PC-3 (cell line): ENCODE measurements at regions not wholly inside any gene's neighbourhood (a gene's known extent, or its start where the extent isn't known, plus 50 kb on each side); places are given as distances from the start of the nearest gene placed in this dataset.

Source experiments
- ATAC-seq: fragments of 200-7000 bp; cut with Tn5 transposase; 2 replicates; pipeline ENCODE4 v1.9.1; 2020; ENCODE audit warnings: mild to moderate bottlenecking, moderate library complexity
- BruUV-seq: library from RNA; stranded (reverse); fragments of 400-500 nt; replicated peaks from 2 replicates; lab custom pipeline; 2021; lab: Mats Ljungman, UMichigan
- CTCF ChIA-PET: fragments of 300-600 bp; sonication (Branson Sonifier 250); formaldehyde crosslinking; loops from one replicate; lab custom pipeline; 2022; ENCODE audit warnings: antibody characterized with exemption; lab: Charles Lee
- POLR2A ChIA-PET: fragments of 300-600 bp; sonication (Branson Sonifier 250); formaldehyde crosslinking; loops from one replicate; lab custom pipeline; 2022; ENCODE audit warnings: antibody characterized with exemption; ENCODE audit not compliant: unreplicated experiment; lab: Charles Lee
- DNase-seq: peaks from one replicate; pipeline ENCODE4 v3.0.0-alpha.2; 2015
- H2AFZ ChIP-seq: fragments of 300-600 bp; sonication (generic); 2 replicates; pipeline ENCODE4 v1.6.0; 2016; ENCODE audit warnings: antibody characterized with exemption, low read length
- H3F3A ChIP-seq: fragments of 300-600 bp; sonication (generic); one replicate; pipeline ENCODE4 v1.6.0; 2017; ENCODE audit warnings: antibody characterized with exemption, low read length, control low read depth, mild to moderate bottlenecking; ENCODE audit not compliant: unreplicated experiment
- H3K27ac ChIP-seq: fragments of 300-600 bp; sonication (generic); 2 replicates; pipeline ENCODE4 v1.5.1; 2016; ENCODE audit warnings: mild to moderate bottlenecking, low read length
- H3K27me3 ChIP-seq: fragments of 300-600 bp; sonication (generic); 2 replicates; pipeline ENCODE4 v1.6.1; 2016; ENCODE audit warnings: low read length, mixed read lengths
- H3K36me3 ChIP-seq: fragments of 300-600 bp; sonication (generic); 2 replicates; pipeline ENCODE4 v1.6.1; 2016; ENCODE audit warnings: low read depth, mixed run types, low read length, mixed read lengths
- H3K4me1 ChIP-seq: fragments of 300-600 bp; sonication (generic); 2 replicates; pipeline ENCODE4 v1.5.1; 2016; ENCODE audit warnings: low read length; ENCODE audit not compliant: insufficient read depth
- H3K4me2 ChIP-seq: fragments of 300-600 bp; sonication (generic); 2 replicates; pipeline ENCODE4 v1.6.0; 2016; ENCODE audit warnings: low read length
- H3K4me3 ChIP-seq: fragments of 300-600 bp; sonication (generic); 2 replicates; pipeline ENCODE4 v1.5.1; 2016; ENCODE audit warnings: mild to moderate bottlenecking, low read length, mixed read lengths
- H3K79me2 ChIP-seq: fragments of 300-600 bp; sonication (generic); 2 replicates; pipeline ENCODE4 v1.6.1; 2017; ENCODE audit warnings: low read length, mixed read lengths
- H3K9ac ChIP-seq: fragments of 300-600 bp; sonication (generic); 2 replicates; pipeline ENCODE4 v1.6.0; 2016; ENCODE audit warnings: mild to moderate bottlenecking, low read length
- H3K9me2 ChIP-seq: fragments of 300-600 bp; sonication (generic); replicated peaks from 2 replicates; pipeline ENCODE4 v1.6.1; 2016; ENCODE audit warnings: mixed run types, low read length, mixed read lengths
- H3K9me3 ChIP-seq: fragments of 300-600 bp; sonication (generic); 2 replicates; pipeline ENCODE4 v1.6.1; 2016; ENCODE audit warnings: low read length, mixed read lengths
- H4K20me1 ChIP-seq: fragments of 300-600 bp; sonication (generic); 2 replicates; pipeline ENCODE4 v1.6.1; 2016; ENCODE audit warnings: low read length, mixed read lengths
- EZH2 ChIP-seq: fragments of 300-600 bp; sonication (generic); IDR thresholded peaks from one replicate; pipeline ENCODE4 v1.6.1; 2017; ENCODE audit warnings: antibody characterized with exemption, mild to moderate bottlenecking, low read length; ENCODE audit not compliant: unreplicated experiment
- EZH2phosphoT487 ChIP-seq: fragments of 300-600 bp; sonication (generic); IDR thresholded peaks from 2 replicates; pipeline ENCODE4 v1.6.1; 2018; ENCODE audit warnings: mild to moderate bottlenecking, antibody characterized with exemption, low read length, borderline replicate concordance
- intact Hi-C: fragments of 100-400 bp; cut with micrococcal nuclease; formaldehyde crosslinking; loops from 2 replicates; pipeline ENCODE4 v1.9.0; 2023
- TF ChIP-seq, protein P1 (sequence below): fragments of 300-600 bp; sonication (generic); conservative IDR thresholded peaks from 2 replicates; pipeline ENCODE4 v1.5.1; 2017; ENCODE audit warnings: antibody characterized with exemption, low read depth, mild to moderate bottlenecking, low read length

GRCh38 chr4:108361446-108361820, 192.7 kb upstream of the LEF1 start:
- H2AFZ ChIP-seq = no peak overlapping the region
- TF ChIP-seq EZH2phosphoT487 (no peak), EZH2 (no peak)
- TF ChIP-seq, protein P1, sequence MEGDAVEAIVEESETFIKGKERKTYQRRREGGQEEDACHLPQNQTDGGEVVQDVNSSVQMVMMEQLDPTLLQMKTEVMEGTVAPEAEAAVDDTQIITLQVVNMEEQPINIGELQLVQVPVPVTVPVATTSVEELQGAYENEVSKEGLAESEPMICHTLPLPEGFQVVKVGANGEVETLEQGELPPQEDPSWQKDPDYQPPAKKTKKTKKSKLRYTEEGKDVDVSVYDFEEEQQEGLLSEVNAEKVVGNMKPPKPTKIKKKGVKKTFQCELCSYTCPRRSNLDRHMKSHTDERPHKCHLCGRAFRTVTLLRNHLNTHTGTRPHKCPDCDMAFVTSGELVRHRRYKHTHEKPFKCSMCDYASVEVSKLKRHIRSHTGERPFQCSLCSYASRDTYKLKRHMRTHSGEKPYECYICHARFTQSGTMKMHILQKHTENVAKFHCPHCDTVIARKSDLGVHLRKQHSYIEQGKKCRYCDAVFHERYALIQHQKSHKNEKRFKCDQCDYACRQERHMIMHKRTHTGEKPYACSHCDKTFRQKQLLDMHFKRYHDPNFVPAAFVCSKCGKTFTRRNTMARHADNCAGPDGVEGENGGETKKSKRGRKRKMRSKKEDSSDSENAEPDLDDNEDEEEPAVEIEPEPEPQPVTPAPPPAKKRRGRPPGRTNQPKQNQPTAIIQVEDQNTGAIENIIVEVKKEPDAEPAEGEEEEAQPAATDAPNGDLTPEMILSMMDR = no peak
- H3F3A ChIP-seq = no peaks in the 10 kb centered on the region

GRCh38 chr4:108360754-108361445, 192.2 kb upstream of the LEF1 start:
- H3K27me3 ChIP-seq = peaks cover 6% of the 10 kb centered on the region; the same call in 1 of the 2 replicates
- H3K27ac ChIP-seq = no peak overlapping the region
- CTCF ChIA-PET = no interaction called here
- H3K36me3 ChIP-seq = no peaks in the 10 kb centered on the region
- no peak overlapping the region for H2AFZ ChIP-seq
- ATAC-seq (no peak), DNase-seq (peak; percentile 4)
- H3K79me2 ChIP-seq = no peaks in the 10 kb centered on the region
- POLR2A ChIA-PET = no interaction called here
- no peaks in the 10 kb centered on the region for H3F3A ChIP-seq
- intact Hi-C loops = no loop called here
- no peak for TF ChIP-seq EZH2
- TF ChIP-seq, protein P1 = no peak
- no peak for TF ChIP-seq EZH2phosphoT487
- no peaks in the 10 kb centered on the region for H3K4me1 ChIP-seq
- H3K9me2 ChIP-seq = no peaks in the 10 kb centered on the region
- no peaks in the 10 kb centered on the region for H4K20me1 ChIP-seq
- no peak overlapping the region for H3K9ac ChIP-seq
- no TSS peak for BruUV-seq
- H3K9me3 ChIP-seq = no peaks in the 10 kb centered on the region
- H3K4me3 ChIP-seq = no peak overlapping the region
- no peak overlapping the region for H3K4me2 ChIP-seq

More at GRCh38 chr4:108361446-108361820, 192.7 kb upstream of the LEF1 start:
- Histone ChIP-seq H3K27ac (no peak overlapping the region), H3K9me3 (no peaks in the 10 kb centered on the region), H3K4me2 (no peak overlapping the region), H4K20me1 (no peaks in the 10 kb centered on the region), H3K9ac (no peak overlapping the region), H3K4me3 (no peak overlapping the region), H3K27me3 (peaks cover 6% of the 10 kb centered on the region; the same call in 1 of the 2 replicates), H3K79me2 (no peaks in the 10 kb centered on the region), H3K36me3 (no peaks in the 10 kb centered on the region), H3K9me2 (no peaks in the 10 kb centered on the region), H3K4me1 (no peaks in the 10 kb centered on the region)
- BruUV-seq = no TSS peak
- CTCF ChIA-PET = no interaction called here
- DNase-seq (no peak), ATAC-seq (no peak)
- intact Hi-C loops = no loop called here
- POLR2A ChIA-PET = no interaction called here

GRCh38 chr4:108359986-108360681, 191.4 kb upstream of the LEF1 start:
- H3K27me3 ChIP-seq = peaks cover under 1% of the 10 kb centered on the region; the same call in 1 of the 2 replicates
- no peaks in the 10 kb centered on the region for H3F3A ChIP-seq
- H3K4me2 ChIP-seq = no peak overlapping the region
- no peaks in the 10 kb centered on the region for H3K9me3 ChIP-seq
- no peaks in the 10 kb centered on the region for H3K4me1 ChIP-seq
- no peak overlapping the region for H3K9ac ChIP-seq
- H3K27ac ChIP-seq = no peak overlapping the region
- ATAC-seq (no peak), DNase-seq (no peak)
- H4K20me1 ChIP-seq = no peaks in the 10 kb centered on the region
- intact Hi-C loops = loop anchor here (10.0 kb wide), 1 partner anchor 295 kb away; no protein-coding TSS in a partner anchor
- H3K79me2 ChIP-seq = no peaks in the 10 kb centered on the region
- H2AFZ ChIP-seq = no peak overlapping the region
- TF ChIP-seq EZH2 (no peak), EZH2phosphoT487 (no peak)
- TF ChIP-seq, protein P1 = no peak
- ChIA-PET POLR2A (no interaction called here), CTCF (no interaction called here)
- no TSS peak for BruUV-seq
- no peaks in the 10 kb centered on the region for H3K9me2 ChIP-seq
- no peaks in the 10 kb centered on the region for H3K36me3 ChIP-seq
- H3K4me3 ChIP-seq = no peak overlapping the region
